GM23338 (cell line): ENCODE measurements at regions not wholly inside any gene's neighbourhood (a gene's known extent, or its start where the extent isn't known, plus 50 kb on each side); places are given as distances from the start of the nearest gene placed in this dataset.

ENCODE experiments used
- ATAC-seq: fragments of 200-7000 bp; cut with Tn5 transposase; 3 replicates; pipeline ENCODE4 v1.9.1; 2020
- DNase-seq: peaks from one replicate; pipeline ENCODE4 v3.0.0-alpha.2; 2015; ENCODE audit warnings: low spot score
- H2AFZ ChIP-seq: fragments of 200-600 bp; sonication (generic); 2 replicates; pipeline ENCODE4 v1.8.0; 2016; ENCODE audit warnings: antibody characterized with exemption, mild to moderate bottlenecking, moderate library complexity
- H3F3A ChIP-seq: fragments of 200-600 bp; sonication (generic); replicated peaks from 2 replicates; pipeline ENCODE4 v1.8.0; 2017; ENCODE audit warnings: antibody characterized with exemption, mixed run types, low read depth
- H3K27ac ChIP-seq: fragments of 200-600 bp; sonication (generic); 2 replicates; pipeline ENCODE4 v1.6.1; 2016; ENCODE audit warnings: low read depth
- H3K27me3 ChIP-seq: fragments of 200-600 bp; sonication (generic); 2 replicates; pipeline ENCODE4 v1.8.0; 2016; ENCODE audit warnings: mild to moderate bottlenecking, mixed run types, moderate library complexity; ENCODE audit not compliant: insufficient read depth
- H3K36me3 ChIP-seq: fragments of 200-600 bp; sonication (generic); 2 replicates; pipeline ENCODE4 v1.8.0; 2016; ENCODE audit warnings: mild to moderate bottlenecking; ENCODE audit not compliant: insufficient read depth
- H3K4me1 ChIP-seq: fragments of 200-600 bp; sonication (generic); 2 replicates; pipeline ENCODE4 v1.8.0; 2016; ENCODE audit warnings: mild to moderate bottlenecking, moderate library complexity; ENCODE audit not compliant: insufficient read depth
- H3K4me2 ChIP-seq: fragments of 200-600 bp; sonication (generic); 2 replicates; pipeline ENCODE4 v1.7.1; 2017; ENCODE audit warnings: mixed run types
- H3K4me3 ChIP-seq: fragments of 200-600 bp; sonication (generic); 2 replicates; pipeline ENCODE4 v1.6.1; 2016; ENCODE audit warnings: mixed run types
- H3K79me2 ChIP-seq: fragments of 200-600 bp; sonication (generic); replicated peaks from 2 replicates; pipeline ENCODE4 v1.8.0; 2017; ENCODE audit warnings: mild to moderate bottlenecking; ENCODE audit not compliant: insufficient read depth
- H3K9me2 ChIP-seq: fragments of 200-600 bp; sonication (generic); 2 replicates; pipeline ENCODE4 v1.8.0; 2017; ENCODE audit not compliant: insufficient read depth
- H4K20me1 ChIP-seq: fragments of 200-600 bp; sonication (generic); replicated peaks from 2 replicates; pipeline ENCODE4 v1.8.0; 2017; ENCODE audit warnings: mild to moderate bottlenecking; ENCODE audit not compliant: insufficient read depth
- H3K27ac Mint-ChIP-seq: 2 replicates; pipeline ENCODE4 v1.8.0; 2020; ENCODE audit warnings: inconsistent platforms, mild to moderate bottlenecking, moderate library complexity, mixed read lengths
- H3K27me3 Mint-ChIP-seq: 3 replicates; pipeline ENCODE4 v1.8.0; 2022; ENCODE audit warnings: low read depth, mild to moderate bottlenecking, moderate library complexity, mixed read lengths, inconsistent platforms; ENCODE audit not compliant: insufficient read depth, poor library complexity
- H3K36me3 Mint-ChIP-seq: 3 replicates; pipeline ENCODE4 v1.8.0; 2021; ENCODE audit warnings: low read depth, mild to moderate bottlenecking, inconsistent platforms, moderate library complexity, mixed read lengths
- H3K4me1 Mint-ChIP-seq: 3 replicates; pipeline ENCODE4 v1.8.0; 2020; ENCODE audit warnings: mild to moderate bottlenecking, inconsistent platforms, mixed read lengths
- H3K4me3 Mint-ChIP-seq: 3 replicates; pipeline ENCODE4 v1.8.0; 2021; ENCODE audit warnings: moderate library complexity, mild to moderate bottlenecking, inconsistent platforms, mixed read lengths
- H3K9me3 Mint-ChIP-seq: 3 replicates; pipeline ENCODE4 v1.8.0; 2020; ENCODE audit warnings: moderate library complexity, mild to moderate bottlenecking, inconsistent platforms, mixed read lengths
- EZH2 ChIP-seq: fragments of 200-600 bp; sonication (generic); IDR thresholded peaks from one replicate; pipeline ENCODE4 v1.8.0; 2017; ENCODE audit warnings: antibody characterized with exemption, mild to moderate bottlenecking, low read depth; ENCODE audit not compliant: unreplicated experiment
- EZH2phosphoT487 ChIP-seq: fragments of 200-600 bp; sonication (generic); IDR thresholded peaks from one replicate; pipeline ENCODE4 v1.8.1; 2018; ENCODE audit warnings: antibody characterized with exemption; ENCODE audit not compliant: unreplicated experiment
- JUNB ChIP-seq: IDR thresholded peaks from one replicate; pipeline ENCODE4 v1.6.1; 2016; ENCODE audit warnings: antibody characterized with exemption; ENCODE audit not compliant: unreplicated experiment
- POLR2AphosphoS5 ChIP-seq: IDR thresholded peaks from 2 replicates; pipeline ENCODE4 v1.6.1; 2016; ENCODE audit warnings: antibody characterized with exemption, low read depth
- STAT1 ChIP-seq: IDR thresholded peaks from one replicate; pipeline ENCODE4 v1.6.1; 2016; ENCODE audit warnings: antibody characterized with exemption; ENCODE audit not compliant: unreplicated experiment
- TF ChIP-seq, protein P1 (sequence below): fragments of 250-450 bp; sonication (Bioruptor Pico); IDR thresholded peaks from 2 replicates; pipeline ENCODE4 v1.5.0; 2020; ENCODE audit warnings: mild to moderate bottlenecking, moderate library complexity

DNA sequence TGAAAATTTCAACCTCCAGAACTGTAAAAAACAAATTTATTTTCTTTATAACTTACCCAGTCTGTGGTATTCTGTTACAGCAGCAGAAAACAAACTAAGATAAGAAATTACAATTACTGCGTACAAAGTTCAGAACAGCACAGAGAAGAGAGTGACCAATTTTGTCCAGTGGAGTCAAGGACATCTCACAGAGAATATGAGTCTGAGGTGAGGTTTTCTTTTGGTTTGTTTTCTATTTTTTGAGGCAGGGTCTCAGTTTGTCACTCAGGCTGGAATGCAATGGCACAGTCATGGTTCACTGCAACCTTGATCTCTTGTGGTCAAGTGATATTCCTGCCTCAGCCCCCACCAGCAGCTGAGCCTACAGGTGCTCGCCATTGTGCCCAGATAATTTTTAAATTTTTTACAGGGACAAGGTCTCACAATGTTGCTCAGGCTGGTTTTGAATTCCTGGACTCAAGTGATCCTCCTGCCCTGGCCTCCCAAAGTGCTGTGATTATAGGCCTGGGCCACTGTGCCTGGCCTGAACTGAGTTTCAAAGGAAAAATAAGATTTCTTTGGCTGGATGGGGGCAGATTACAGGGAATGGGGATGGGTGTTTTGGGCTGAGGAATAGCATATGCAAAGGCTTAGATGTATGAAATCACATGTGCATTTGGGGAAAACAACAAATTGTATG lies 201.1 kb upstream of the USP24 start (continued):
- TF ChIP-seq STAT1 (no peak), EZH2 (no peak), POLR2AphosphoS5 (no peak), JUNB (no peak), EZH2phosphoT487 (no peak)

DNA sequence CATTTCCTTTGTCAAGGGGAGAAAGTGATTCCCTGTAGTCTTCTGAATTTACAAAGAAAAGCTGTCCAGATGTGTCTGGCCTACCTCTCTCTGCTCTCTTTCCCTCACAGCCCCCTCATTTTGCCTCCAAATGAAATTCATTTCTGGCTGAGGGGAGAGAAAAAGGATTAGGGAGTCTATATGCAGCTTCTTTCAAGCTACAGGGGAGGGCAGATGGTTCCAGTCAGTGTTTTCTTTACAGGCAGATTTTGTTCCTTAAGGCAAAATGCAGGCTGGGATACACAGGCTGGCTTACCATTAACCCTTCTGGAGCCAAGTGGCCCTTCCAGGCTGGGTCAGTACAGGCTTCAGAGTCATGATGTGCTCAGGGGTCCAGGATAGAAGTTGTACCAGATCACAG lies 198.1 kb upstream of the USP24 start:
- Histone ChIP-seq H4K20me1 (no peaks in the 10 kb centered on the region), H2AFZ (0 out of 2 replicates have a peak overlapping the region, but pooled peaks have one; percentile 63), H3K9me2 (peaks cover 19% of the 10 kb centered on the region), H3K27me3 (no peaks in the 10 kb centered on the region), H3K4me3 (no peak overlapping the region), H3K4me2 (no peak overlapping the region), H3K27ac (no peak overlapping the region), H3F3A (no peaks in the 10 kb centered on the region), H3K36me3 (no peaks in the 10 kb centered on the region), H3K79me2 (no peaks in the 10 kb centered on the region), H3K4me1 (no peaks in the 10 kb centered on the region)
- Mint-ChIP-seq H3K4me3 (no peak overlapping the region), H3K27ac (no peak overlapping the region), H3K9me3 (peaks cover 14% of the 10 kb centered on the region), H3K4me1 (peaks cover 3% of the 10 kb centered on the region; the same call in 1 of the 3 replicates), H3K36me3 (no peaks in the 10 kb centered on the region), H3K27me3 (no peaks in the 10 kb centered on the region)
- no peak for DNase-seq
- no peak for ATAC-seq
- TF ChIP-seq STAT1 (no peak), EZH2 (no peak)
- TF ChIP-seq, protein P1, sequence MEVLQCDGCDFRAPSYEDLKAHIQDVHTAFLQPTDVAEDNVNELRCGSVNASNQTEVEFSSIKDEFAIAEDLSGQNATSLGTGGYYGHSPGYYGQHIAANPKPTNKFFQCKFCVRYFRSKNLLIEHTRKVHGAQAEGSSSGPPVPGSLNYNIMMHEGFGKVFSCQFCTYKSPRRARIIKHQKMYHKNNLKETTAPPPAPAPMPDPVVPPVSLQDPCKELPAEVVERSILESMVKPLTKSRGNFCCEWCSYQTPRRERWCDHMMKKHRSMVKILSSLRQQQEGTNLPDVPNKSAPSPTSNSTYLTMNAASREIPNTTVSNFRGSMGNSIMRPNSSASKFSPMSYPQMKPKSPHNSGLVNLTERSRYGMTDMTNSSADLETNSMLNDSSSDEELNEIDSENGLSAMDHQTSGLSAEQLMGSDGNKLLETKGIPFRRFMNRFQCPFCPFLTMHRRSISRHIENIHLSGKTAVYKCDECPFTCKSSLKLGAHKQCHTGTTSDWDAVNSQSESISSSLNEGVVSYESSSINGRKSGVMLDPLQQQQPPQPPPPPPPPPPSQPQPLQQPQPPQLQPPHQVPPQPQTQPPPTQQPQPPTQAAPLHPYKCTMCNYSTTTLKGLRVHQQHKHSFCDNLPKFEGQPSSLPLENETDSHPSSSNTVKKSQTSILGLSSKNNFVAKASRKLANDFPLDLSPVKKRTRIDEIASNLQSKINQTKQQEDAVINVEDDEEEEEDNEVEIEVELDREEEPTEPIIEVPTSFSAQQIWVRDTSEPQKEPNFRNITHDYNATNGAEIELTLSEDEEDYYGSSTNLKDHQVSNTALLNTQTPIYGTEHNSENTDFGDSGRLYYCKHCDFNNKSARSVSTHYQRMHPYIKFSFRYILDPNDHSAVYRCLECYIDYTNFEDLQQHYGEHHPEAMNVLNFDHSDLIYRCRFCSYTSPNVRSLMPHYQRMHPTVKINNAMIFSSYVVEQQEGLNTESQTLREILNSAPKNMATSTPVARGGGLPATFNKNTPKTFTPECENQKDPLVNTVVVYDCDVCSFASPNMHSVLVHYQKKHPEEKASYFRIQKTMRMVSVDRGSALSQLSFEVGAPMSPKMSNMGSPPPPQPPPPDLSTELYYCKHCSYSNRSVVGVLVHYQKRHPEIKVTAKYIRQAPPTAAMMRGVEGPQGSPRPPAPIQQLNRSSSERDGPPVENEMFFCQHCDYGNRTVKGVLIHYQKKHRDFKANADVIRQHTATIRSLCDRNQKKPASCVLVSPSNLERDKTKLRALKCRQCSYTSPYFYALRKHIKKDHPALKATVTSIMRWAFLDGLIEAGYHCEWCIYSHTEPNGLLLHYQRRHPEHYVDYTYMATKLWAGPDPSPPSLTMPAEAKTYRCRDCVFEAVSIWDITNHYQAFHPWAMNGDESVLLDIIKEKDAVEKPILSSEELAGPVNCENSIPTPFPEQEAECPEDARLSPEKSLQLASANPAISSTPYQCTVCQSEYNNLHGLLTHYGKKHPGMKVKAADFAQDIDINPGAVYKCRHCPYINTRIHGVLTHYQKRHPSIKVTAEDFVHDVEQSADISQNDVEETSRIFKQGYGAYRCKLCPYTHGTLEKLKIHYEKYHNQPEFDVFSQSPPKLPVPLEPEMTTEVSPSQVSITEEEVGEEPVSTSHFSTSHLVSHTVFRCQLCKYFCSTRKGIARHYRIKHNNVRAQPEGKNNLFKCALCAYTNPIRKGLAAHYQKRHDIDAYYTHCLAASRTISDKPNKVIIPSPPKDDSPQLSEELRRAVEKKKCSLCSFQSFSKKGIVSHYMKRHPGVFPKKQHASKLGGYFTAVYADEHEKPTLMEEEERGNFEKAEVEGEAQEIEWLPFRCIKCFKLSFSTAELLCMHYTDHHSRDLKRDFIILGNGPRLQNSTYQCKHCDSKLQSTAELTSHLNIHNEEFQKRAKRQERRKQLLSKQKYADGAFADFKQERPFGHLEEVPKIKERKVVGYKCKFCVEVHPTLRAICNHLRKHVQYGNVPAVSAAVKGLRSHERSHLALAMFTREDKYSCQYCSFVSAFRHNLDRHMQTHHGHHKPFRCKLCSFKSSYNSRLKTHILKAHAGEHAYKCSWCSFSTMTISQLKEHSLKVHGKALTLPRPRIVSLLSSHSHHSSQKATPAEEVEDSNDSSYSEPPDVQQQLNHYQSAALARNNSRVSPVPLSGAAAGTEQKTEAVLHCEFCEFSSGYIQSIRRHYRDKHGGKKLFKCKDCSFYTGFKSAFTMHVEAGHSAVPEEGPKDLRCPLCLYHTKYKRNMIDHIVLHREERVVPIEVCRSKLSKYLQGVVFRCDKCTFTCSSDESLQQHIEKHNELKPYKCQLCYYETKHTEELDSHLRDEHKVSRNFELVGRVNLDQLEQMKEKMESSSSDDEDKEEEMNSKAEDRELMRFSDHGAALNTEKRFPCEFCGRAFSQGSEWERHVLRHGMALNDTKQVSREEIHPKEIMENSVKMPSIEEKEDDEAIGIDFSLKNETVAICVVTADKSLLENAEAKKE (CRISPR knock-in tag) = no peak
